ENCODE measurements at regions not wholly inside any gene's neighbourhood (a gene's known extent, or its start where the extent isn't known, plus 50 kb on each side); places are given as distances from the start of the nearest gene placed in this dataset.
A peak's percentile ranks its signal among the peaks of the same experiment; 100 is the strongest.
"Not testable (repeated sequence)": the region's sequence is repeated elsewhere in the genome, so short reads cannot be mapped to it uniquely, and the experiment has no call there.

- not testable (repeated sequence) for DNase-seq
Observed at GRCh38 chr3:185306286-185306685, 52.4 kb upstream of the EHHADH start.

GRCh38 chr3:185306847-185307246 is 53.0 kb upstream of the EHHADH start:
- DNase-seq, result no peak

- DNase-seq, result peak; percentile 79
Observed at GRCh38 chr3:185308126-185308754, 54.4 kb upstream of the EHHADH start.

- DNase-seq, result no peak
Observed at GRCh38 chr3:185309302-185309701, 53.6 kb upstream of the MAP3K13 start.

- DNase-seq, result no peak
Observed at GRCh38 chr3:185309795-185310194, 53.1 kb upstream of the MAP3K13 start.

GRCh38 chr3:185311991-185312390 is 50.9 kb upstream of the MAP3K13 start:
- DNase-seq, result peak; percentile 89
